ENCODE measurements at regions not wholly inside any gene's neighbourhood (a gene's known extent, or its start where the extent isn't known, plus 50 kb on each side); places are given as distances from the start of the nearest gene placed in this dataset.

DNA sequence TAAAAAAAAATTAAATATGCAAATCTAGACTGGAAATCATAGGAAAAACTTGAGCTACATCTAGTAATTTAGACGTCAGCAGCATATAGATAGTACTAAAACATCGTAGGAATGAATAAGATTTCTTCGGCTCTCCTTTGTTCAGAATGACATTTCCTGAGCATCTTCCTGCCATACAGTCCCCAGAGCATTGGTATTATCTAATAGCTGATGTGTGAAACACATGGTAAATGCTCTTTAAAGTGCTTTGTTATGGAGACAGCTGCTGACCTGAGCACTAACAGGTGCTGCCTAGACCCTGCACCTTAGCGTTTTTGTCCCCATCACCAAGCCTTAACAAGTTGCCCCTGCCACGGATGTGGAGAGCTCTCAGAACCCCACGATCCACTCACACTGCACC lies 692.3 kb upstream of the PIK3C3 start:
- peak overlapping the region in 1 of 2 experiments; percentile 16 for H3K18ac ChIP-seq (ENCODE audit: low read depth in 1 of 2, low read length in 2 of 2)
- no peak overlapping the region for H4K91ac ChIP-seq (ENCODE audit: low read length)
- 96% methylated on average over 6 of the region's 6 CpGs for WGBS
- H2BK120ac ChIP-seq (ENCODE audit: low read depth, low read length): no peak overlapping the region
- no peak overlapping the region for H3K23ac ChIP-seq (ENCODE audit: low read length in 2 of 2)
- no peak overlapping the region for H3K4me3 ChIP-seq (ENCODE audit: insufficient read depth in 1 of 2, low read depth in 1 of 2, low read length in 2 of 2)
- H4K8ac ChIP-seq (ENCODE audit: low read length): no peak overlapping the region
- H2BK5ac ChIP-seq (ENCODE audit: low read depth, low read length, poor library complexity, severe bottlenecking): no peak overlapping the region
- peak overlapping the region in 1 of 2 experiments; percentile 18 for H2BK12ac ChIP-seq (ENCODE audit: low read length in 2 of 2)
- H2AK5ac ChIP-seq (ENCODE audit: low read length, severe bottlenecking): no peak overlapping the region
- H3K27ac ChIP-seq (ENCODE audit: low read length, poor library complexity, severe bottlenecking): no peak overlapping the region
- no peaks in the 10 kb centered on the region for H3K36me3 ChIP-seq (ENCODE audit: control insufficient read depth in 1 of 2, insufficient read depth in 2 of 2, low read depth in 1 of 2, low read length in 2 of 2)
- no peak overlapping the region for H3K4me2 ChIP-seq (ENCODE audit: low read length, poor library complexity, severe bottlenecking)
- H2BK15ac ChIP-seq (ENCODE audit: low read depth, poor library complexity, severe bottlenecking): no peak overlapping the region
- no peaks in the 10 kb centered on the region for H3K79me1 ChIP-seq (replicated peaks; ENCODE audit: low read length, poor library complexity, severe bottlenecking)
- H2AFZ ChIP-seq (ENCODE audit: low read depth, low read length): no peak overlapping the region
- no peaks in the 10 kb centered on the region for H3K4me1 ChIP-seq (ENCODE audit: control insufficient read depth, insufficient read depth, low read depth, low read length)
- H3K27me3 ChIP-seq (ENCODE audit: control insufficient read depth in 1 of 2, insufficient read depth in 1 of 2, low read length in 2 of 2): no peaks in the 10 kb centered on the region
- no peaks in the 10 kb centered on the region for H3K9me3 ChIP-seq (ENCODE audit: control insufficient read depth, low read length)
- DNase-seq: no peak
- no peak overlapping the region for H3K4ac ChIP-seq (ENCODE audit: low read depth in 1 of 2, low read length in 2 of 2)
- H3K14ac ChIP-seq (ENCODE audit: low read length in 2 of 2): no peak overlapping the region
- H3K9ac ChIP-seq (ENCODE audit: low read length): no peak overlapping the region

DNA sequence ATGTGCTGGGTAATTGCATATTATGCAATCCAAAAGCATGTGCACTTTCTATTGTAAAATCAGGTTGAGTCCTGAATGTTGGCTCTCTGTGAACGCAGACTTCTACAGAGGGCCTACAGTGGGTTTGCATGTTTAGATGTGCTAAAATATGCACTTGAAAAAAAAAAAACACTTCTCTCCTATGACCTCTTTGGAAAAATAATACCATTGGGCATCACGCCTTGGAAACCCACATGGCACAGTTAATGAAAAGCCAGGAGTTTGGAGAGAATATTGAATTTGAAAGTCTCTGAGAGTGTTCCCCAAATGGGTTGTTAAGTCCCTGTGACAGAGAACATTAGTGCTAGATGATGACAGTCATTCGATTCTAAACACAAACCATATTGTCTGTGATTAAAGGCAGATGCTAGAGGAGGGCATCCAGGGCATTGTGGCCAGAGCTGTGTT lies 710.4 kb upstream of the PIK3C3 start:
- WGBS: 94% methylated on average over 2 of the region's 3 CpGs
- H3K4me3 ChIP-seq (ENCODE audit: insufficient read depth in 1 of 2, low read depth in 1 of 2, low read length in 2 of 2): no peak overlapping the region
- no peaks in the 10 kb centered on the region for H3K79me1 ChIP-seq (replicated peaks; ENCODE audit: low read length, poor library complexity, severe bottlenecking)
- no peak overlapping the region for H3K4me2 ChIP-seq (ENCODE audit: low read length, poor library complexity, severe bottlenecking)
- no peak overlapping the region for H2BK5ac ChIP-seq (ENCODE audit: low read depth, low read length, poor library complexity, severe bottlenecking)
- H3K4ac ChIP-seq (ENCODE audit: low read depth in 1 of 2, low read length in 2 of 2): no peak overlapping the region
- no peak overlapping the region for H3K9ac ChIP-seq (ENCODE audit: low read length)
- H3K27ac ChIP-seq (ENCODE audit: low read length, poor library complexity, severe bottlenecking): no peak overlapping the region
- no peak overlapping the region for H4K91ac ChIP-seq (ENCODE audit: low read length)
- no peak overlapping the region for H2BK120ac ChIP-seq (ENCODE audit: low read depth, low read length)
- no peak overlapping the region for H3K14ac ChIP-seq (ENCODE audit: low read length in 2 of 2)
- no peaks in the 10 kb centered on the region for H3K4me1 ChIP-seq (ENCODE audit: control insufficient read depth, insufficient read depth, low read depth, low read length)
- DNase-seq: no peak
- H2BK15ac ChIP-seq (ENCODE audit: low read depth, poor library complexity, severe bottlenecking): no peak overlapping the region
- no peaks in the 10 kb centered on the region for H3K27me3 ChIP-seq (ENCODE audit: control insufficient read depth in 1 of 2, insufficient read depth in 1 of 2, low read length in 2 of 2)
- H3K23ac ChIP-seq (ENCODE audit: low read length in 2 of 2): no peak overlapping the region
- no peaks in the 10 kb centered on the region for H3K9me3 ChIP-seq (ENCODE audit: control insufficient read depth, low read length)
- H3K36me3 ChIP-seq (ENCODE audit: control insufficient read depth in 1 of 2, insufficient read depth in 2 of 2, low read depth in 1 of 2, low read length in 2 of 2): no peaks in the 10 kb centered on the region
- H4K8ac ChIP-seq (ENCODE audit: low read length): no peak overlapping the region
- no peak overlapping the region for H2AK5ac ChIP-seq (ENCODE audit: low read length, severe bottlenecking)
- no peak overlapping the region for H2BK12ac ChIP-seq (ENCODE audit: low read length in 2 of 2)
- H3K18ac ChIP-seq (ENCODE audit: low read depth in 1 of 2, low read length in 2 of 2): no peak overlapping the region
- no peak overlapping the region for H2AFZ ChIP-seq (ENCODE audit: low read depth, low read length)

DNA sequence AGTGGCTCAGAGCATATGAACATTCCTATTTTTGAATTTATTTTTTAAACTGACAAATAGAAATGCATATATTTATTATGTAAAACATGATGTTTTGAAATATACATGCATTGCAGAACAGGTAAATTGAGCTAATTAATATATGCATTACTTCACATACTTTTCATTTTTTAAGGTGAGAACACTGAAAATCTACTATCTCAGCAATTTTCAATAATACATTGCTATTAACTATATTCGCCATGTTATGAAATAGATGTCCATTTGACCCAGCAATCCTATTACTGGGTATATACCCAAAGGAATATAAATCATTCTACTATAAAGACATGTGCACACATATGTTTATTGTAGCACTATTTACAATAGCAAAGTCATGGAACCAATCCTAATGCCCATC lies 717.7 kb upstream of the PIK3C3 start:
- no peak overlapping the region for H2AFZ ChIP-seq (ENCODE audit: low read depth, low read length)
- H3K79me1 ChIP-seq (replicated peaks; ENCODE audit: low read length, poor library complexity, severe bottlenecking): no peaks in the 10 kb centered on the region
- no peaks in the 10 kb centered on the region for H3K27me3 ChIP-seq (ENCODE audit: control insufficient read depth in 1 of 2, insufficient read depth in 1 of 2, low read length in 2 of 2)
- no peak overlapping the region for H3K4ac ChIP-seq (ENCODE audit: low read depth in 1 of 2, low read length in 2 of 2)
- no peak overlapping the region for H3K4me3 ChIP-seq (ENCODE audit: insufficient read depth in 1 of 2, low read depth in 1 of 2, low read length in 2 of 2)
- H3K36me3 ChIP-seq (ENCODE audit: control insufficient read depth in 1 of 2, insufficient read depth in 2 of 2, low read depth in 1 of 2, low read length in 2 of 2): no peaks in the 10 kb centered on the region
- H3K23ac ChIP-seq (ENCODE audit: low read length in 2 of 2): no peak overlapping the region
- 100% methylated on average over 1 of the region's 1 CpG for WGBS
- peaks cover 4% of the 10 kb centered on the region for H3K9me3 ChIP-seq (ENCODE audit: control insufficient read depth, low read length)
- H3K9ac ChIP-seq (ENCODE audit: low read length): no peak overlapping the region
- no peak overlapping the region for H2BK12ac ChIP-seq (ENCODE audit: low read length in 2 of 2)
- no peak for DNase-seq
- no peak overlapping the region for H2BK120ac ChIP-seq (ENCODE audit: low read depth, low read length)
- no peak overlapping the region for H2BK5ac ChIP-seq (ENCODE audit: low read depth, low read length, poor library complexity, severe bottlenecking)
- H3K4me1 ChIP-seq (ENCODE audit: control insufficient read depth, insufficient read depth, low read depth, low read length): no peaks in the 10 kb centered on the region
- no peak overlapping the region for H2BK15ac ChIP-seq (ENCODE audit: low read depth, poor library complexity, severe bottlenecking)
- H4K8ac ChIP-seq (ENCODE audit: low read length): no peak overlapping the region
- H2AK5ac ChIP-seq (ENCODE audit: low read length, severe bottlenecking): no peak overlapping the region
- no peak overlapping the region for H3K18ac ChIP-seq (ENCODE audit: low read depth in 1 of 2, low read length in 2 of 2)
- H3K27ac ChIP-seq (ENCODE audit: low read length, poor library complexity, severe bottlenecking): no peak overlapping the region
- no peak overlapping the region for H4K91ac ChIP-seq (ENCODE audit: low read length)
- no peak overlapping the region for H3K4me2 ChIP-seq (ENCODE audit: low read length, poor library complexity, severe bottlenecking)
- no peak overlapping the region for H3K14ac ChIP-seq (ENCODE audit: low read length in 2 of 2)

DNA sequence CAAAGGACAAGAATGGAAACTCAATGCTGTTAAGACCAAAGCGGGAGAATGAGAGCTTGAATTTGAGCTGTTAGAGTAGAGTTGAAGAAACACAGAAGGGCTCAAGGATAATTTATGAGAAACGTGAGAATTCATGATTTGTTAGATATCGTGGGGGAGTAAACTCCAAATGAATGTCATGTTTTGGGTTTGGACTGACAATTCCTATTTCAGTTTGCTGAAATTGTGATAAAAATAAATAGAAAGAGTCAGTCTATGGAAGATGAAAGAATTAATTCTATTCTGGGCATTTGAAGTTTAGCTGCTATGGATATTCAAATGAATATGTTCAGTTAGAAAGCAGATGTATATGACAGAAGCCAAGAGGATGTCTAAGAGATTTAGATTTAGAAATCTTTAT lies 723.4 kb upstream of the PIK3C3 start:
- Histone ChIP-seq H3K9me3 (ENCODE audit: control insufficient read depth, low read length) (peaks cover under 1% of the 10 kb centered on the region), H3K4ac (ENCODE audit: low read depth in 1 of 2, low read length in 2 of 2) (no peak overlapping the region), H4K8ac (ENCODE audit: low read length) (no peak overlapping the region), H3K14ac (ENCODE audit: low read length in 2 of 2) (no peak overlapping the region), H3K36me3 (ENCODE audit: control insufficient read depth in 1 of 2, insufficient read depth in 2 of 2, low read depth in 1 of 2, low read length in 2 of 2) (no peaks in the 10 kb centered on the region), H3K27me3 (ENCODE audit: control insufficient read depth in 1 of 2, insufficient read depth in 1 of 2, low read length in 2 of 2) (no peaks in the 10 kb centered on the region), H3K9ac (ENCODE audit: low read length) (no peak overlapping the region), H2BK5ac (ENCODE audit: low read depth, low read length, poor library complexity, severe bottlenecking) (no peak overlapping the region), H3K27ac (ENCODE audit: low read length, poor library complexity, severe bottlenecking) (no peak overlapping the region), H3K4me2 (ENCODE audit: low read length, poor library complexity, severe bottlenecking) (no peak overlapping the region), H3K79me1 (replicated peaks; ENCODE audit: low read length, poor library complexity, severe bottlenecking) (no peaks in the 10 kb centered on the region), H3K4me3 (ENCODE audit: insufficient read depth in 1 of 2, low read depth in 1 of 2, low read length in 2 of 2) (no peak overlapping the region), H2AFZ (ENCODE audit: low read depth, low read length) (no peak overlapping the region), H2BK12ac (ENCODE audit: low read length in 2 of 2) (no peak overlapping the region), H2BK15ac (ENCODE audit: low read depth, poor library complexity, severe bottlenecking) (no peak overlapping the region), H4K91ac (ENCODE audit: low read length) (no peak overlapping the region), H3K4me1 (ENCODE audit: control insufficient read depth, insufficient read depth, low read depth, low read length) (no peaks in the 10 kb centered on the region), H3K23ac (ENCODE audit: low read length in 2 of 2) (no peak overlapping the region), H2AK5ac (ENCODE audit: low read length, severe bottlenecking) (no peak overlapping the region), H3K18ac (ENCODE audit: low read depth in 1 of 2, low read length in 2 of 2) (no peak overlapping the region), H2BK120ac (ENCODE audit: low read depth, low read length) (no peak overlapping the region)
- 96% methylated on average over 3 of the region's 3 CpGs for WGBS
- DNase-seq: no peak
